Endothelial cell of umbilical vein (primary cell): ENCODE measurements at regions not wholly inside any gene's neighbourhood (a gene's known extent, or its start where the extent isn't known, plus 50 kb on each side); places are given as distances from the start of the nearest gene placed in this dataset.

Source experiments
- CTCF ChIP-seq, 2 donors: IDR thresholded peaks; 1 replicate in 1 of 2; 2 replicates in 1 of 2; pipeline ENCODE4 v1.5.1; 2011; ENCODE audit warnings: low read length in 2 of 2, mild to moderate bottlenecking in 2 of 2, moderate library complexity in 2 of 2, control low read depth in 1 of 2, inconsistent platforms in 1 of 2, low read depth in 1 of 2; ENCODE audit not compliant: insufficient read depth in 1 of 2; ENCODE audit errors: extremely low read depth in 1 of 2
- EZH2 ChIP-seq: IDR thresholded peaks from 2 replicates; pipeline ENCODE4 v1.6.1; 2012; ENCODE audit warnings: borderline replicate concordance, low read depth, mild to moderate bottlenecking, moderate library complexity, low read length, inconsistent platforms; ENCODE audit not compliant: severe bottlenecking
- MYC ChIP-seq: IDR thresholded peaks from one replicate; pipeline ENCODE4 v1.6.1; 2011; ENCODE audit warnings: mild to moderate bottlenecking, low read depth, low read length
- POLR2A ChIP-seq: IDR thresholded peaks from 2 replicates; pipeline ENCODE4 v1.6.1; 2012; ENCODE audit warnings: low read depth, mild to moderate bottlenecking, control low read depth, low read length
- POLR2AphosphoS5 ChIP-seq: IDR thresholded peaks from 2 replicates; pipeline ENCODE4 v1.6.1; 2012; ENCODE audit warnings: low read depth, mild to moderate bottlenecking, control low read depth, low read length, moderate library complexity; ENCODE audit not compliant: insufficient read depth

DNA sequence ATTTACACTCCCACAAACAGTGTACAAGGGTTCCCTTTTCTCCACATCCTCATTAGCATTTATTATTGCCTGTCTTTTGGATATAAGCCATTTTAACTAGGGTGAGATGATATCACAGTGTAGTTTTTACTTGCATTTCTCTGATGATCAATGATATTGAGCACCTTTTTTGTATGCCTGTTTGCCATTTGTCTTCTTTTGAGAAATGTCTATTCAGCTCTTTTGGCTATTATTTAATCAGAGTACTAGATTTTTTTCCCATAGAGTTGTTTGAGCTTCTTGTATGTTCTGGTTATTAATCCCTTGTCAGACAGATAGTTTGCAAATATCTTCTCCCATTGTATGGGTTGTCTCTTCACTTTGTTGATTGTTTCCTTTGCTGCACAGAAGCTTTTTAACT, 190.6 kb downstream of the MAGEB17 start:
- TF ChIP-seq CTCF (IDR thresholded peaks at IDR 0.05; ENCODE audit: extremely low read depth in 1 of 2, insufficient read depth in 1 of 2, low read depth in 1 of 2, low read length in 2 of 2) (no peak), POLR2A (no peak), POLR2AphosphoS5 (no peak), EZH2 (no peak), MYC (no peak)
